Gastrocnemius medialis (tissue), 4 donors: ENCODE measurements at regions not wholly inside any gene's neighbourhood (a gene's known extent, or its start where the extent isn't known, plus 50 kb on each side); places are given as distances from the start of the nearest gene placed in this dataset.

Experiments
- ATAC-seq, 2 donors: fragments of 150-250 bp; one replicate each; pipeline ENCODE4 v1.9.1; 2016
- DNase-seq, 2 donors: peaks; one replicate each; pipeline ENCODE4 v3.0.0-alpha.2; 2019
- H3K27ac ChIP-seq, 4 donors: fragments of 200-600 bp; sonication (generic); 1 replicate in 1 of 4; 2 replicates in 3 of 4; pipeline ENCODE4 v1.5.1; 2016 to 2018; ENCODE audit warnings: mild to moderate bottlenecking in 2 of 4, moderate library complexity in 1 of 4
- H3K27me3 ChIP-seq, 3 donors: fragments of 200-600 bp; sonication (generic) in 2 of 3; 1 replicate in 1 of 3; 2 replicates in 2 of 3; pipeline versions ENCODE4 v1.5.1 to v1.6.0; 2016 to 2019; ENCODE audit warnings: mild to moderate bottlenecking in 1 of 3, moderate library complexity in 1 of 3
- H3K36me3 ChIP-seq, 2 donors: fragments of 200-600 bp; sonication (generic) in 1 of 2; one replicate each; pipeline ENCODE4 v1.5.1; 2017 to 2018
- H3K4me1 ChIP-seq, 2 donors: fragments of 200-600 bp; sonication (generic) in 1 of 2; one replicate each; pipeline ENCODE4 v1.5.1; 2016 to 2017; ENCODE audit warnings: mild to moderate bottlenecking in 2 of 2
- H3K4me3 ChIP-seq, 4 donors: fragments of 200-600 bp; sonication (generic) in 3 of 4; 1 replicate in 1 of 4; 2 replicates in 3 of 4; pipeline ENCODE4 v1.5.1; 2016 to 2019; ENCODE audit warnings: mild to moderate bottlenecking in 2 of 4
- H3K9me3 ChIP-seq, 3 donors: fragments of 200-600 bp; sonication (generic) in 2 of 3; 1 replicate in 1 of 3; 2 replicates in 2 of 3; pipeline ENCODE4 v1.5.1; 2016 to 2019
- CTCF ChIP-seq, 5 experiments: fragments of 450-650 bp in 3 of 5; fragments of 200-600 bp in 2 of 5; sonication (generic) in 2 of 5; IDR thresholded peaks in 4 of 5; conservative IDR thresholded peaks in 1 of 5; 1 replicate in 4 of 5; 2 replicates in 1 of 5; pipeline ENCODE4 v1.5.1; 2016 to 2019; ENCODE audit warnings: antibody characterized with exemption in 5 of 5, mild to moderate bottlenecking in 3 of 5, moderate library complexity in 3 of 5
- POLR2A ChIP-seq, 2 donors: fragments of 450-650 bp; IDR thresholded peaks; one replicate each; pipeline ENCODE4 v1.6.1; 2017; ENCODE audit warnings: antibody characterized with exemption in 2 of 2, mild to moderate bottlenecking in 2 of 2, moderate library complexity in 2 of 2
- in situ Hi-C, 4 donors: fragments of 200-750 bp; cut with MboI; loops; one replicate each; pipeline versions ENCODE4 v1.15.0 to v1.8.0; 2017; ENCODE audit warnings: low sequenced_read_pairs in 4 of 4
- intact Hi-C: fragments of 100-400 bp; cut with DNase I; formaldehyde crosslinking; loops from one replicate; pipeline ENCODE4 v1.15.1; 2023; ENCODE audit warnings: low total_unique reads

- H3K4me3 ChIP-seq = no peak overlapping the region
- H3K27me3 ChIP-seq = no peaks in the 10 kb centered on the region
- H3K9me3 ChIP-seq = no peaks in the 10 kb centered on the region
- peaks cover 0 to 15% of the 10 kb centered on the region in 2 donors for H3K4me1 ChIP-seq
- ATAC-seq (no peak), DNase-seq (no peak)
- no peak overlapping the region for H3K27ac ChIP-seq
- intact Hi-C loops (no loop called here), in situ Hi-C loops (no loop called here)
- no peaks in the 10 kb centered on the region for H3K36me3 ChIP-seq
- no peak for TF ChIP-seq CTCF (IDR thresholded peaks at IDR 0.05 in 4 of 5, conservative IDR thresholded peaks at IDR 0.05 in 1 of 5)
Observed at GRCh38 chr4:81604683-81605218, 133.0 kb upstream of the RASGEF1B start.

GRCh38 chr4:81602854-81603253, 131.1 kb upstream of the RASGEF1B start:
- DNase-seq (no peak), ATAC-seq (no peak)
- Histone ChIP-seq H3K27me3 (no peaks in the 10 kb centered on the region), H3K4me3 (no peak overlapping the region), H3K36me3 (no peaks in the 10 kb centered on the region), H3K27ac (no peak overlapping the region), H3K9me3 (no peaks in the 10 kb centered on the region), H3K4me1 (peaks cover 0 to 11% of the 10 kb centered on the region in 2 donors)
- TF ChIP-seq CTCF (IDR thresholded peaks at IDR 0.05 in 4 of 5, conservative IDR thresholded peaks at IDR 0.05 in 1 of 5) = no peak
- TF ChIP-seq POLR2A (IDR thresholded peaks at IDR 0.05) = no peak
- in situ Hi-C loops (no loop called here), intact Hi-C loops (no loop called here)

- Histone ChIP-seq H3K27me3 (no peaks in the 10 kb centered on the region), H3K27ac (no peak overlapping the region), H3K4me1 (peaks cover 0 to 3% of the 10 kb centered on the region in 2 donors), H3K9me3 (no peaks in the 10 kb centered on the region), H3K36me3 (no peaks in the 10 kb centered on the region), H3K4me3 (no peak overlapping the region)
- DNase-seq (no peak), ATAC-seq (no peak)
- no peak for TF ChIP-seq POLR2A (IDR thresholded peaks at IDR 0.05)
- no peak for TF ChIP-seq CTCF (IDR thresholded peaks at IDR 0.05 in 4 of 5, conservative IDR thresholded peaks at IDR 0.05 in 1 of 5)
- in situ Hi-C loops (no loop called here), intact Hi-C loops (no loop called here)
Observed at GRCh38 chr4:81601358-81601694, 129.6 kb upstream of the RASGEF1B start.

GRCh38 chr4:81600520-81601357, 129.0 kb upstream of the RASGEF1B start:
- intact Hi-C loops (no loop called here), in situ Hi-C loops (no loop called here)
- TF ChIP-seq POLR2A (IDR thresholded peaks at IDR 0.05) (no peak), CTCF (IDR thresholded peaks at IDR 0.05 in 4 of 5, conservative IDR thresholded peaks at IDR 0.05 in 1 of 5) (no peak)
- Histone ChIP-seq H3K9me3 (no peaks in the 10 kb centered on the region), H3K36me3 (no peaks in the 10 kb centered on the region), H3K27me3 (no peaks in the 10 kb centered on the region), H3K27ac (peak overlapping the region in 1 of 4 donors; percentile 1), H3K4me3 (no peak overlapping the region), H3K4me1 (peaks cover 0 to 3% of the 10 kb centered on the region in 2 donors)
- ATAC-seq = no peak
- DNase-seq = no peak
